ENCODE measurements at regions not wholly inside any gene's neighbourhood (a gene's known extent, or its start where the extent isn't known, plus 50 kb on each side); places are given as distances from the start of the nearest gene placed in this dataset.

DNA sequence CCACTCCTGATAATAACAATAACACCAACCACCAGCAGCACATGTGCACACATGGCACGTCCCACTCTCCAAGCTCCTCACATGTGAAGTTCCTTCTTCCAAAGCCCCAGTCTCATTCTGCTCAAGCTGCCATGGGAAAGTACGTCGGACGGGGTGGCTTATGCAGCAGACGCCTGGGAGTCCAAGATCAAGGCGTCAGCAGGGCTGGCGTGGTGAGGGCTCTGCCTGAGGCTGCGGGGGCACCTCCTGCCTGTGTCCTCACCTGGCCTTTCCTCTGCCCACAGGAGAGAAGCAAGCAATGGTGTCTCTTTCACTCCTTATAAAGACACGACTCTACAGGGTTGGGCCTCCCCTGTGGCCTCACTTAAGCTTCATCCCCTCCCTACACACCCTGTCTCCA is 68.8 kb upstream of the INSIG1 start:
- intact Hi-C loops (cut with DNase I): no loop called here
- TF ChIP-seq CTCF (IDR thresholded peaks at IDR 0.05) (no peak), POLR2A (IDR thresholded peaks at IDR 0.05) (no peak)
- no peak overlapping the region for H3K27ac ChIP-seq
- H3K9me3 ChIP-seq: no peaks in the 10 kb centered on the region
- no peak overlapping the region for H3K4me3 ChIP-seq
- peaks cover 0 to 71% (median 0%) of the 10 kb centered on the region in 4 donors for H3K27me3 ChIP-seq
- no peak for DNase-seq
- H3K36me3 ChIP-seq: no peaks in the 10 kb centered on the region
- WGBS, 2 donors: 88 to 93% methylated on average over 3 to 9 of the region's 9 CpGs
- H3K4me1 ChIP-seq: peaks cover 0 to 18% (median 0%) of the 10 kb centered on the region in 3 donors

DNA sequence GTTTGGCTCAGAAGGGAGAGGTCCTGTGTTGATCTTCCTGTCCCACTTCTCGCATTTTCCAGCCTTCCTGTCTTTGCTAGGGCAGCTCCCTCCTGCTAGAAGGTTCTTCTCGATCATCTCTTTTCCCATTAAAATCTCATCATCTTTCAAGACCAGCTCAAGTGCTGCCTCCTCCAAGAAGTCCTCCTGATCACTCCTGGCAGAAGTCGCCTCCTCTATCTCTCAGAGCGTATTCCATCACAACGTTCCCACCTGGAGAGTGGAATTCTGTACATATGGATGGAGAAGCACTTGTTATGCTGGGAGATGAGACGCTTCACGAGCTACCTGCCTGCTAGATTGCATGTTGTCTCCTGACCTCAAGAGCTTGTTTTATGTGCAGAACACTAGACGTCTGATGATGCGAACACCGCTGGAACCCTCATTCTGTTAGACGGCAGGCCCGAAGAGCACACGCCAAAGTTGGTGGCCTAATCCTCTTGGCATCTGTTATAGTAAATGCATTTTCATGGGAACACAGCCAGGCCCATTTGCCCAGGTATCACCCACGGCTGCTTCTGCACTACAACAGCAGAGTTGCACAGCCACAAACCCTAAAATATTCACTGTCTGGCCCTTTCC is 68.0 kb upstream of the INSIG1 start:
- Histone ChIP-seq H3K27ac (no peak overlapping the region), H3K36me3 (no peaks in the 10 kb centered on the region), H3K4me3 (no peak overlapping the region), H3K4me1 (peaks cover 0 to 10% (median 0%) of the 10 kb centered on the region in 3 donors), H3K27me3 (peaks cover 0 to 71% (median 0%) of the 10 kb centered on the region in 4 donors), H3K9me3 (no peaks in the 10 kb centered on the region)
- 79 to 80% methylated on average over 12 to 14 of the region's 14 CpGs for WGBS, 2 donors
- DNase-seq: no peak
- no peak for TF ChIP-seq POLR2A (IDR thresholded peaks at IDR 0.05)
- TF ChIP-seq CTCF (IDR thresholded peaks at IDR 0.05): no peak
- intact Hi-C loops (cut with DNase I): no loop called here

- no peak for DNase-seq
- 56 to 70% methylated on average over 10 of the region's 11 CpGs for WGBS, 2 donors
Observed at GRCh38 chr7:155230169-155230593, 67.5 kb upstream of the INSIG1 start.

GRCh38 chr7:155231241-155231800 is 66.4 kb upstream of the INSIG1 start:
- 94 to 96% methylated on average over 20 of the region's 25 CpGs for WGBS, 2 donors
- H3K9me3 ChIP-seq: no peaks in the 10 kb centered on the region
- TF ChIP-seq POLR2A (IDR thresholded peaks at IDR 0.05): no peak
- TF ChIP-seq CTCF (IDR thresholded peaks at IDR 0.05): no peak
- no peaks in the 10 kb centered on the region for H3K36me3 ChIP-seq
- H3K4me1 ChIP-seq: peaks cover 0 to 8% (median 0%) of the 10 kb centered on the region in 3 donors
- H3K4me3 ChIP-seq: no peak overlapping the region
- H3K27me3 ChIP-seq: peaks cover 0 to 65% (median 0%) of the 10 kb centered on the region in 4 donors
- DNase-seq: no peak
- H3K27ac ChIP-seq: no peak overlapping the region
- intact Hi-C loops (cut with DNase I): no loop called here

More at GRCh38 chr7:155230169-155230593, 67.5 kb upstream of the INSIG1 start:
- H3K27ac ChIP-seq: no peak overlapping the region
- no peaks in the 10 kb centered on the region for H3K9me3 ChIP-seq
- no peak for TF ChIP-seq CTCF (IDR thresholded peaks at IDR 0.05)
- no peak for TF ChIP-seq POLR2A (IDR thresholded peaks at IDR 0.05)
- intact Hi-C loops (cut with DNase I): no loop called here
- no peak overlapping the region for H3K4me3 ChIP-seq
- H3K4me1 ChIP-seq: peaks cover 0 to 8% (median 0%) of the 10 kb centered on the region in 3 donors
- peaks cover 0 to 68% (median 0%) of the 10 kb centered on the region in 4 donors for H3K27me3 ChIP-seq
- no peaks in the 10 kb centered on the region for H3K36me3 ChIP-seq

DNA sequence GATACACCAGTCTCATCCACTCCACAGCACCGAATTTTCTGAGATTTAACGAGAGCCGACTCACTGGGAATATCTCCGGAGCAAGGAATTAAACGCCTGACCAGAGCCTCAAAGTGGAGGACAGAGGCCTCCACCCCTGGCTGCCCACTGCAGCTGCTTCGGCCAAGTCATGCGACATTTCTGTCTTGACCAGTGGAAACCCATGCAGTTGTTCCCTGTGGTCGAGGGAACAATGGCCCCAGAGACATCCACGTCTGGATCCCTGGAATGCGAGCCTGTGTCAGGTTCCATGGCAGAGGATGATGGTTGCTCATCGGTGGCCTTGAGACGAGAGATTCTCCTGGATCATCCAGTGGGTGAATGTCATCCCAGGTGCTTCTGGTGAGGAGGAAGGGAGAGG is 65.7 kb upstream of the INSIG1 start:
- DNase-seq: no peak
- 90 to 93% methylated on average over 10 to 12 of the region's 12 CpGs for WGBS, 2 donors
- Histone ChIP-seq H3K27me3 (peaks cover 0 to 60% (median 0%) of the 10 kb centered on the region in 4 donors), H3K9me3 (no peaks in the 10 kb centered on the region), H3K27ac (no peak overlapping the region), H3K4me1 (peaks cover 0 to 8% (median 0%) of the 10 kb centered on the region in 3 donors), H3K4me3 (no peak overlapping the region), H3K36me3 (no peaks in the 10 kb centered on the region)
- TF ChIP-seq POLR2A (IDR thresholded peaks at IDR 0.05) (no peak), CTCF (IDR thresholded peaks at IDR 0.05) (no peak)
- intact Hi-C loops (cut with DNase I): no loop called here

Measured in esophagus squamous epithelium (tissue), 5 donors.